ENCODE measurements at regions not wholly inside any gene's neighbourhood (a gene's known extent, or its start where the extent isn't known, plus 50 kb on each side); places are given as distances from the start of the nearest gene placed in this dataset.

DNA sequence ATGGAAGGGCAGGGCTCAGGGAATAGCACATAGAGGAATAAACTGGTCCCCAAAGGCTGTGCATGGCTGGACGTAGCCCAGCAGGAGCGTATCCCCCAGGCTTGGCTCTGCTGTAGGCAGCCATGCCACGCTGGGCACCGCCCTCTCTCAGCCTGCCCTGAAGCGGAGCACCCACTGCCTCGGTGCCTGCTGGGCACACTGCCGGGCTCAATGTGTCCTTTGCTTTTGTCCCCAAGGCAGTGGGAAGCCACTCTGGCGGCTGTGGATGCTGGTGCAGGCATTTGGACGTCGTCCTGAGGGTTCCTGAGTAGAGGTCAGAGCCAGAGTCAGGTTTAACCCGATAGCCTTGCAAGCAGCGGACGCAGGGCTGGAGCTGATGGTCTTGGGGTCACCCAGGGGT lies 141.0 kb downstream of the ENGASE start:
- no peak for DNase-seq

- no peak for DNase-seq
These were observed 140.4 kb downstream of the ENGASE start for GRCh38 chr17:79214940-79215604.

GRCh38 chr17:79214459-79214858 lies 139.8 kb downstream of the ENGASE start:
- DNase-seq = no peak

DNA sequence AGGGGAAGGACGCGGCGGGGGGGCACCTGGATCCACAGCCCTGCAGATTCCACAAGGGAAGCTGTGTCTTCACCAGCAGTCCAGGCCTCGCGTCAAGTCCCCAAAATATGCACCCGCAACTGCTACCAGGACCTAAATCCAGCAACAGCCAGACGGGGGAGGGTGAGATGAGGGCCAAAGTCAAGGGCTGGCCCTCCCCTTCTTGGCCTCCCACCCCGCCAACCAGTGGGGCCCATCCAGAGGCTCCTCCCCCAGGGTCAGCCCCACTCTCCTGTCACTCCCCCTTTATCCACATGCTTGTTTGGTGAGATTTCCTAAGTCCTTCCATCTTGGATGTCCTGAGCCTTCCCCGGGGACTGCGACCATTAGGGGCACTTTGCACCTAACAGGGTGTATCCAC lies 138.7 kb downstream of the ENGASE start:
- no peak for DNase-seq

DNA sequence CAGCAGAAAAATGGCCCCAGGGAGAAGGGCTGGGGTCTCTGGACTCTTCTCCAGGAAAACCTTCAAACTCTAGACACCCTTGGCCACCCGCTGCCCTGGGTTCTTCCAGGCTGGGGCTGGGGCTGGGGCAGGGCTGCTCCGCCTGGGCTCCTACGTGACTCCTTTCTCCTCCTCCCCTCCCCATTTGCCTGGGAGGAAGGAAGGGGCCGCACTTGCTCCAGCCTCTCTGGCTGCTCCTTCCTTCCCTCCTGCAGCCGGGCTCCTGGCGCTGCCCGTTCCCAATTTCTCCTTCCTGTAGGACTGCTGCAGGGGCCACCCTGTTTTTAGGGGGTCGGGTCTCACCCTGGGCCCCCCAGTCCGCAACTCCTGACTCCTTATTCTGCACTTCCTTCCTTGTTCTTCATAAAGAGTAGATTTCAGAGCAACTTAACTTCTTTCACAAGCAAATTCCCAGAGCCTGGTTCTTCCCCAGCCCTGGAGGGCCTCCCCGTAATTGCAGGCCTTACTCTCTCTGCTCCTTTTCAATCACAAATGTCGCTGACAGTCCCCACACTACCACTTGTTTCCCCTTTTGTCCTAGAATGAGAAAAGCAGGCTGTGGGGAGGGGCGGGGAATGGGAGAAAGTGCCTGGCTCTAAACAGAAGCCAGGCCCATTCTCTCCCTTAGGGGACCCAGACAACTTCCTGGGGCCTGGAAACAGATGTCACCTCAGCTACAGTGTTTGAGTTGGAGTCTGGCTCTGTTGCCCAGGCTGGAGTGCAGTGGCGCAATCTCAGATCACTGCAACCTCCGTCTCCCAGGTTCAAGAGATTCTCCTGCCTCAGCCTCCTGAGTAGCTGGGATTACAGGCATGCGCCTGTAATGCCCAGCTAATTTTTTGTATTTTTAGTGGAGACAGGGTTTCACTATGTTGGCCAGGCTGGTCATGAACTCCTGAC lies 137.8 kb downstream of the ENGASE start:
- DNase-seq = no peak

GRCh38 chr17:79211061-79211770 lies 136.6 kb downstream of the ENGASE start:
- no peak for DNase-seq

GRCh38 chr17:79210638-79211037 lies 136.0 kb downstream of the ENGASE start:
- no peak for DNase-seq

DNA sequence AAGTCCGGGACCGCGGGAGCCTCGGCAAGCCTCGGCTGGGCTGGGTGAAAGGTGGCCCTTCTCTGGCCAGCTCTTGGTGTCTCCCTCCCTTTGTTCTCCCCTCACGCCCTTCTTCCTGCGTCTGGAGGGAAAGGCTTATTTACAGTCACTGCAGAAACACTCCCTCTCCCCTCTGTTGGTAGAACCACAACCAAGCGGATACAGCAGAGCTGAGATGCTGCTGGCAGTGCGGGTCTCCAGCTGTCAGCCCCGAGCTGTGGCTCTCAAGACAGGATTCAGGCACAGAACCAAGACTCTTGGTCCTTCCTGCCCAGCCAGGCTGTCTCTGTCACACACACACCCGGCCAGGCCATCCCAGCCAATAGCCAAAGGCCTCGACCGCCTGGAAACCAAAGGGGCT lies 133.3 kb downstream of the ENGASE start:
- no peak for DNase-seq

- DNase-seq = no peak
These were observed 131.1 kb downstream of the ENGASE start for GRCh38 chr17:79205688-79206205.

DNA sequence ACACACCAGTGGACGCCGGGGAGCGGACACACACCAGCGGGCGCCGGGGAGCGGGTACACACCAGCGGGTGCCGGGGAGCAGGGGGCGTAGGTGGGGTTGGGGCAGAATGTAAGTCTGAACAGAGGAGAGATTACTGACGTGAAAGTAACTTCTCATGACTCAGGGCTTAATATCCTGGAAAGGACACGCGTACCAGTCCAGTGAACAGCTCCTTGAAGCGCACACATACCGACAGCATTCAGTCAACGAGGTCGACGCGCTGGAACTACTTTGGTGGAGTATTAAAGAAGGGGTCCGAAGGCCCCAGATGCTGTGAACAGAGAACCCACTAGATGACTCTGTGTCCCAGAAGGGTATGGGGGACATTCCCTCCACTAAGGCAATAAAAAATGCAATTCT lies 129.6 kb downstream of the ENGASE start:
- DNase-seq = no peak

- DNase-seq = no peak
These were observed 129.0 kb downstream of the ENGASE start for GRCh38 chr17:79203657-79204056.

- no peak for DNase-seq
These were observed 128.4 kb downstream of the ENGASE start for GRCh38 chr17:79203016-79203415.

GRCh38 chr17:79202480-79202879 lies 127.9 kb downstream of the ENGASE start:
- DNase-seq = no peak

DNA sequence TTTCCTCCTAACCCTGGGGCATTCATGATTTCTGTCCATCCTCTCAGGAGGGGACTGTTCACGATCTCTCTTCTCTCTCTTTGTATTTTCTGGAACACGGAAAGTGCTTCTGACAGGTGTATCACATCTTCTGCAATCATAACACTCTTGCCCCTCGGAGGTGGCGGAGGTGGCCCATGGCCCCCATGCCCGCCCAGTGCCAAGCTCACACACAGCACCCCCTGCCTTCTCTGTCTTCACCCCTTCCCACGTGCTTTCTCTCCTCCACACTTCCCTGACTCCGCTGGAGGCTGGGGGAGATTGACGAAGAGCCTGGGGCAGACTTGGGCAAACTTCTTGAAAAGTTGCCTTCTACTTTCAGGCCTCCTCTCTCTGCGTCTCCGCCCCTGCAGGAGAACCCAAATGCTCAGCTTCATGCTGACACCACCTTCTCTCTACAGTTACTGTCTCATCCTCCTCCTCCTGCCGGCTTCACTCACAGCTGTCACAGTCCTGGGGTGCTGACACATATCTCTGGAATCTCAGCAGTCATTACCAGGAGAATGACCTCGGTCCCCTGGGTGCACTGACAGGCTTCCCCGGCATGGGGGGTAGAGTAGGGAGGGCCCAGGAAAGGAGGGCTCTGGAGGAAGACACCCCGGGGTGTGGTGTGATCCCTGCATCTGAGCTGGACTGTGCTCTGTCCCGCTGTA lies 127.1 kb downstream of the ENGASE start:
- no peak for DNase-seq

DNA sequence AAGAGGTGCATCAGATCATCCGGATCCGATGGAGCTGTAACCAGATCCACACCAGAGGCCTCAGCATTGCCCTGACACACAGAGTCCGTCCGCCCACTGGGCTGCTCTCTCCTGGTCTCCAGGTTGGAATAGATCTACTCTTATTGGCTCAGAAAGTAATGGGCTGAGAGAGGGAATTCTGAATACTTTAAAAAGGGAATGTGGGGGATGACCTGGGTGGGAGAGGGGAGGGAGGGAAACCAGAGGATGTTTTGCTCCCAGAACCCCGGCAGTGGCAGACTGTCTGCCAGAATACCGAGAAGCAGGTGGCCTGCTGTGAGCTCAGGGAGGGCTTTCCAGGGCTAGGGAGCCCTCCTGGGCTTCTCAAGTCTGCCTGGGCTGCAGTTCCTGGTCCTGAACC lies 126.5 kb downstream of the ENGASE start:
- no peak for DNase-seq

DNA sequence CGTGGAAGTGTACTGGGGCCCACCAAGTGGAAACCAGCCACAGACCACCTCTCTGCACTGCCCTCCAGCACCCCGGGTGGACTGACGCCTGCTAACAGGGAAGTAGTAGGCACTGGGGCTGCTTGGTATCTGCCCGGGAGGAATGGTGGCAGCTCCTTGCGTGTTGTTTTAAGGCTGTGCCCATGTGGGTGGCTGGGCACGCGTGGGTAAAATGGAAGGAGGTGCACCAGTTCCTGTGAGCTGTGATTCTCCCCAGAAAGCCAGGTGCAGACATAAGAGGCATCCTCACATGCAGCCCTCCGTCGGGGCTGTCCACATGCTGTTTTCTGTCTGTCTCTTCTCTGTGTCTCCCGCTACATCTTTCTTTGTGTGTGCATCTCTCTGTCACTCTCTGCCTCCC lies 122.3 kb downstream of the ENGASE start:
- no peak for DNase-seq

- DNase-seq = peak; percentile 73
These were observed 118.1 kb downstream of the ENGASE start for GRCh38 chr17:79192503-79193351.

DNA sequence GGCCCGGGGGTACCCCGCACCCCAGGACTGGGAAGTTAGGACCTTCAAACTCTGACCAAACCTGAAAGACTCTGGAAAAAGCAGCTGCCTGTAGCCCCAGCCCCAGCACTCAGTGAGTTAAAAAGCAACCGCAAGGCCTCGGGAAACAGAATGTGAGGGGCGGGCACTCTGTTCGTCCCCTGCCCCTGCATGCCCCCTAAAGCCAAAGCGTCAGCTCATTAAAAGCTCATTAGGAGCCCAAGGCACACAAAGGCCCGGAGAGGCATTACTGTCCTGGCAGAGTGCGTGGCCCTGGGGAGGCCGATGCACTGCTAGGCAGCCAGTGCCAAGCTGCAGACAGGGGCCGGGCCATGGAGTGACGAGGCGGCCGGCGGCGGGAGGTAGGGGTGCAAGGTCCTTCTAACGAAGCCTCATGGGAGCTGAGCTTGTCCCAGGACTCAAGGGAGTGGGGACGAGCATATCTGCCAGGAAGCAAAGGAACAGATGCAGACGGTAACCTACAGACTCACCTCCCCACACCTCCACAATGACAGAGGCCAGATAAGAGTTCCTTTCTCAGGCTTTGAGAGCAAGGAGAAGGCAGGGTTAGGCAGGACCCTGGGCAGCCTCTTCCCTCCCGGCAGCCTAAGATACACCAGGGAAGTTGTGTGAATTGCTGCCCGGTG lies 116.8 kb downstream of the ENGASE start:
- DNase-seq = no peak

DNA sequence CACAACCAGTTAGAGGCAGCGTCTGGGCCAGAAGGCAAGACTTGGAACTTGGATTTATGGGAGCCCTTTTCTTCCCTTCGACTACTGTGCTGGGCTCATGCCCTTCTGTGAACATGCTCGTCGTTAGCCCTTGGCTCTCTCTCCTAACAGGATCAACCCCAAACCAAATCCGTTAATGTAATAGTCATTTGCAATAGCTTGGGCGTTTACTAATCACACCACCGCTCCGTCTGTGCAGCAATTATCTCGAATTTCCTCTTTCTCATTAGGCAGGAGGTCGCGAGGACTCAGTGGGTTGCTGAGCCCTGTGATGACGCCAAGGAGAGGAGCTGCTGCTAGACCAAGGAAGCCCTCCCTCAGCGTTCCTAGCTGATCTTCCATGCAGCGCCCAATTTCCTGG lies 114.7 kb downstream of the ENGASE start:
- no peak for DNase-seq

- DNase-seq = no peak
These were observed 114.1 kb downstream of the ENGASE start for GRCh38 chr17:79188685-79189084.

DNA sequence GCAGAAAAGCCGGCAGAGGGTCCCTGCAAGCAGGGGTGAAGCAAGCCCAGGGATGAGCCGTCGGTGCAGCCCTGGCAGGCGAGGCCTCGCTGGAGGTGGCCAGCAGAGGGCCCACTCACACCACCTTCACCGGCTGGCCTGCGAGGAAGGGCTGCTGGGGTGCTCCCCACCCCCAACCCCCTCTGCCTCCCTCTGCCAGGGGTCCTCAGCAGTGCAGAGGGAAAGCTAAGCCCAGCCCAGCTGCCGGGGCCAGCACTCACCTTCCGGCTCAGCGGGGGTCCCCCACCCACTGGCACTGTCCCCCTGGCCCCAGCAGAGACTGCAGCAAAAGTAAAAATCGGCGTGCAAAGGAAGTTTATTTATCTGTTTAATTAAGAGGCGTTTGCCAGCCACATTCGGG lies 113.4 kb downstream of the ENGASE start:
- DNase-seq = peak; percentile 38
